ENCODE measurements at regions not wholly inside any gene's neighbourhood (a gene's known extent, or its start where the extent isn't known, plus 50 kb on each side); places are given as distances from the start of the nearest gene placed in this dataset.

GRCh38 chr5:6282352-6282751 lies 96.0 kb downstream of the MED10 start:
- dilution Hi-C loops (cut with MboI; ENCODE audit: extremely low pct_ligation_motif_present, low sequenced_read_pairs): no loop called here

DNA sequence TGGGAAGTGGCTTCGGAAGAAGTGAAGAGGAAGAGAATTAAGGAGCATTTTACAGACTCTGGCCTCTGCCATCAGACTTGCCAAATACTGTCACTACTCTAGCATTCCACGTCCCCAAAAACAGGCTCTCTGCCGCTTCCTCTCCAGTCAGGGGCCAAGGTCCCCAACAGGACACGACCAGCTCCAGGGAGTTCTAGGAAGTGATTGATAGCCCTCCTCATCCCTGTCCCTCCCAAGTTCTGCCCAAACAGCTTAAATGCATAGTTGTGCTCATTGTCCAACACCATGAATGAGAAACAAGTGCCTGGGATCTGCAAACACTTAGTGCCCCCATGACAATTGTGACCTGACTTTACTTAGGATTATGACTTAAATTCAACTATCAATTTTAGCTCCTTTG lies 96.5 kb downstream of the MED10 start:
- Histone ChIP-seq H3K79me2 (ENCODE audit: control insufficient read depth, insufficient read depth, low read length) (no peaks in the 10 kb centered on the region), H3K4me1 (ENCODE audit: control insufficient read depth, extremely low read depth, insufficient read depth, low read length) (no peaks in the 10 kb centered on the region), H3K9me1 (ENCODE audit: control insufficient read depth, extremely low read depth, insufficient read depth, low read length) (no peaks in the 10 kb centered on the region), H4K20me1 (ENCODE audit: control insufficient read depth, extremely low read depth, insufficient read depth, low read length) (no peaks in the 10 kb centered on the region), H3K36me3 (ENCODE audit: control insufficient read depth in 2 of 2, extremely low read depth in 1 of 2, insufficient read depth in 2 of 2, low read length in 2 of 2) (no peaks in the 10 kb centered on the region), H2AFZ (ENCODE audit: control insufficient read depth, low read length) (no peak overlapping the region), H3K27ac (ENCODE audit: control insufficient read depth, insufficient read depth, low read length) (no peak overlapping the region), H3K4me3 (ENCODE audit: control insufficient read depth in 2 of 3, extremely low read depth in 1 of 3, insufficient read depth in 2 of 3, low read depth in 1 of 3, low read length in 3 of 3) (no peak overlapping the region), H3K9ac (ENCODE audit: control insufficient read depth, extremely low read depth, insufficient read depth, low read length) (no peak overlapping the region), H3K27me3 (ENCODE audit: control insufficient read depth, extremely low read depth, insufficient read depth, low read length) (no peaks in the 10 kb centered on the region), H3K9me3 (ENCODE audit: control insufficient read depth, low read depth, low read length) (no peaks in the 10 kb centered on the region), H3K4me2 (ENCODE audit: control insufficient read depth, extremely low read depth, insufficient read depth, low read depth, low read length) (no peak overlapping the region)
- dilution Hi-C loops (cut with MboI; ENCODE audit: extremely low pct_ligation_motif_present, low sequenced_read_pairs): no loop called here
- TF ChIP-seq, protein P1, sequence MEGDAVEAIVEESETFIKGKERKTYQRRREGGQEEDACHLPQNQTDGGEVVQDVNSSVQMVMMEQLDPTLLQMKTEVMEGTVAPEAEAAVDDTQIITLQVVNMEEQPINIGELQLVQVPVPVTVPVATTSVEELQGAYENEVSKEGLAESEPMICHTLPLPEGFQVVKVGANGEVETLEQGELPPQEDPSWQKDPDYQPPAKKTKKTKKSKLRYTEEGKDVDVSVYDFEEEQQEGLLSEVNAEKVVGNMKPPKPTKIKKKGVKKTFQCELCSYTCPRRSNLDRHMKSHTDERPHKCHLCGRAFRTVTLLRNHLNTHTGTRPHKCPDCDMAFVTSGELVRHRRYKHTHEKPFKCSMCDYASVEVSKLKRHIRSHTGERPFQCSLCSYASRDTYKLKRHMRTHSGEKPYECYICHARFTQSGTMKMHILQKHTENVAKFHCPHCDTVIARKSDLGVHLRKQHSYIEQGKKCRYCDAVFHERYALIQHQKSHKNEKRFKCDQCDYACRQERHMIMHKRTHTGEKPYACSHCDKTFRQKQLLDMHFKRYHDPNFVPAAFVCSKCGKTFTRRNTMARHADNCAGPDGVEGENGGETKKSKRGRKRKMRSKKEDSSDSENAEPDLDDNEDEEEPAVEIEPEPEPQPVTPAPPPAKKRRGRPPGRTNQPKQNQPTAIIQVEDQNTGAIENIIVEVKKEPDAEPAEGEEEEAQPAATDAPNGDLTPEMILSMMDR (optimal IDR thresholded peaks at IDR 0.05 in 1 of 3, IDR thresholded peaks at IDR 0.05 in 1 of 3, conservative IDR thresholded peaks at IDR 0.05 in 1 of 3; ENCODE audit: extremely low read depth in 1 of 3, insufficient read depth in 2 of 3, low read length in 3 of 3): no peak
- no peak for TF ChIP-seq EZH2 (IDR thresholded peaks at IDR 0.05; ENCODE audit: low read length)
- DNase-seq (ENCODE audit: low read depth, low spot score) (no peak), FAIRE-seq (no peak)

More at GRCh38 chr5:6282352-6282751, 96.0 kb downstream of the MED10 start:
- H3K9ac ChIP-seq (ENCODE audit: control insufficient read depth, extremely low read depth, insufficient read depth, low read length): no peak overlapping the region
- no peak overlapping the region for H2AFZ ChIP-seq (ENCODE audit: control insufficient read depth, low read length)
- no peak overlapping the region for H3K4me2 ChIP-seq (ENCODE audit: control insufficient read depth, extremely low read depth, insufficient read depth, low read depth, low read length)
- no peaks in the 10 kb centered on the region for H3K4me1 ChIP-seq (ENCODE audit: control insufficient read depth, extremely low read depth, insufficient read depth, low read length)
- H3K27me3 ChIP-seq (ENCODE audit: control insufficient read depth, extremely low read depth, insufficient read depth, low read length): peaks cover 3% of the 10 kb centered on the region
- FAIRE-seq (no peak), DNase-seq (ENCODE audit: low read depth, low spot score) (no peak)
- H3K4me3 ChIP-seq (ENCODE audit: control insufficient read depth in 2 of 3, extremely low read depth in 1 of 3, insufficient read depth in 2 of 3, low read depth in 1 of 3, low read length in 3 of 3): no peak overlapping the region
- no peaks in the 10 kb centered on the region for H3K9me1 ChIP-seq (ENCODE audit: control insufficient read depth, extremely low read depth, insufficient read depth, low read length)
- H4K20me1 ChIP-seq (ENCODE audit: control insufficient read depth, extremely low read depth, insufficient read depth, low read length): no peaks in the 10 kb centered on the region
- no peaks in the 10 kb centered on the region for H3K9me3 ChIP-seq (ENCODE audit: control insufficient read depth, low read depth, low read length)
- no peaks in the 10 kb centered on the region for H3K79me2 ChIP-seq (ENCODE audit: control insufficient read depth, insufficient read depth, low read length)
- no peak overlapping the region for H3K27ac ChIP-seq (ENCODE audit: control insufficient read depth, insufficient read depth, low read length)
- no peak for TF ChIP-seq EZH2 (IDR thresholded peaks at IDR 0.05; ENCODE audit: low read length)
- TF ChIP-seq, protein P1 (optimal IDR thresholded peaks at IDR 0.05 in 1 of 3, IDR thresholded peaks at IDR 0.05 in 1 of 3, conservative IDR thresholded peaks at IDR 0.05 in 1 of 3; ENCODE audit: extremely low read depth in 1 of 3, insufficient read depth in 2 of 3, low read length in 3 of 3): no peak
- H3K36me3 ChIP-seq (ENCODE audit: control insufficient read depth in 2 of 2, extremely low read depth in 1 of 2, insufficient read depth in 2 of 2, low read length in 2 of 2): no peaks in the 10 kb centered on the region

All from keratinocyte (primary cell).